LHCN-M2 (cell line): ENCODE measurements at regions not wholly inside any gene's neighbourhood (a gene's known extent, or its start where the extent isn't known, plus 50 kb on each side); places are given as distances from the start of the nearest gene placed in this dataset.
"Not testable (repeated sequence)": the region's sequence is repeated elsewhere in the genome, so short reads cannot be mapped to it uniquely, and the experiment has no call there.

Experiments used
- DNase-seq: peaks from one replicate; pipeline ENCODE4 v3.0.0-alpha.2; 2012; ENCODE audit warnings: low read depth

GRCh38 chr12:7591531-7591930, 74.2 kb downstream of the APOBEC1 start:
- DNase-seq, result no peak

GRCh38 chr12:7590085-7590484, 75.6 kb downstream of the APOBEC1 start:
- not testable (repeated sequence) for DNase-seq

DNA sequence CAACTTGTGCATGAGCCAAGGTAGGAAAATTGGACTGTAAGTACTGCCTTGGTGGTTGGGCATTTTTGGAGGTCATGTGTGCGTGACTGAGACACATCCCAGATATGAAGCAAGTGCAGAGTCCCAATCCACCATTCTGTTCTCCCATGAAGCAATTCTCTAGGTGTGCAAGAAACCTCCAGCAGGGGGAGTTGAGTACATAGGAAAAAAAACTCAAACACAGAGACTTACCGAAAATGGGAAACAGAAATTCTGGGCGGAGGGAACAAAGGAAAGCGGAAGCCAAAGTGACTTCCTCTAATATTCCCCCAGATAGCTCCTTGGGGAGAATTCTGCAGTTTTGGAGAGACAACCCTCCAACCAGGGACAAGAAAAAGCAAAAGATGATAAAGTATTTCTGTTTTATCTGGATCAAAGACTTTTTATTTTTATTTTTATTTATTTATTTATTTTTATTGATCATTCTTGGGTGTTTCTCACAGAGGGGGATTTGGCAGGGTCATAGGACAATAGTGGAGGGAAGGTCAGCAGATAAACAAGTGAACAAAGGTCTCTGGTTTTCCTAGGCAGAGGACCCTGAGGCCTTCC, 76.9 kb downstream of the APOBEC1 start:
- DNase-seq, result peak; percentile 58

GRCh38 chr12:7584137-7584536, 80.6 kb upstream of the CD163 start:
- peak; percentile 35 for DNase-seq

- no peak for DNase-seq
Measured at GRCh38 chr12:7583471-7583870, 79.9 kb upstream of the CD163 start.

DNA sequence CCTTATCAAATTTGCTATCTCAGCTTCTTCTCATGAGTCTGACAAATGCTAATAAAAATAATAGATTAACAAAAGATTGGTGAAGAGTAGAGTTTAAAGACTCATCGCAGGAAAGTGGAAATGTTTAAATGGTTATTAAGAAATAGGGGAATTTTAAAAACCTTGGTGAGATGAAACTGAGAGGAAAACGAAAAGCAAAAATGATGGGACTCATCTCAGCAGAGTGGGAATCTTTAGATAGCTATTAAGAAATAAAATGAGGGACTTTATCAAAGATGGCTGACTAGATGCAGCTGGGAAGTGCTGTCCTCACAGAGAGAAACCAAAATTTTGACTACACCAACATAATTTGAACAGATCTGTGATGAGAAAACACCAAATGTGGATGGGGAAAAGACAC, 79.2 kb upstream of the CD163 start:
- no peak for DNase-seq

DNA sequence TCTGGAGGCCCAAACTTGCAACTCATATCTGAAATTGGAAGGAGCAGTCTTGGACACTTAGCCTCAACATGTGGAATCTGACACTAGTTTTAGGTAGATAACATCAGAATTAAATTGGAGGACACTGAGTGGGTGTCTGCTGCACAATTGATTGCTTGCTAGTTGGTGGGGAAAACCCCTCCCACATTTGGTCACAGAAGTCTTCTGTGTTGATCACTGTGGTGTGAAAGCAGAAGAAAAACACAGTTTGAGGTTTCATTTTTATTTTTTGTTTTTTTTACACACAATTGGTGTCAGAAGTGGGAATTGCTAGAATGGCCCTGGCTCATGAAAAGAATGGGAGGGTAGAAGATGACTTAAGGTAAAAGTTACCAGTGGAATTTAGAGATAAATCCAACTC, 78.0 kb upstream of the CD163 start:
- DNase-seq, result no peak

DNA sequence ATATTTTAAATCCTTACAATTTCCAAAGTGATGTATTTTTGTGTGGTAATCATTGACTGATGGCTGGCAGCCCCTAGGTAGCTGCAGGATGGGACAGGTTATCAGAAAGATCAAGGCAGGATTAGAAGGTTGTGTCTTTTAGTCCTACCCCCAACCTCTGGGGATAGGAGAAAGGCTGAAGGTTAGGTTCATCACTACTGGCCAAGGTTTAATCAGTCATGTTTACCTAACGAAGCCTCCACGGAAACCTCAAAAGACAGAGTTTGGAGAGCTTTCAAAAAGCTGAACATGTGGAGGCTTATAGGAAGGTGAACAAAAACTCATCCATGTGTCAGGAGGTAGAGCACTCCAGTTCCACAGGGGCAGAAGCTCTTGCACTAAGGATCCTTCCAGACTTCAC, 77.5 kb upstream of the CD163 start:
- DNase-seq, result no peak

DNA sequence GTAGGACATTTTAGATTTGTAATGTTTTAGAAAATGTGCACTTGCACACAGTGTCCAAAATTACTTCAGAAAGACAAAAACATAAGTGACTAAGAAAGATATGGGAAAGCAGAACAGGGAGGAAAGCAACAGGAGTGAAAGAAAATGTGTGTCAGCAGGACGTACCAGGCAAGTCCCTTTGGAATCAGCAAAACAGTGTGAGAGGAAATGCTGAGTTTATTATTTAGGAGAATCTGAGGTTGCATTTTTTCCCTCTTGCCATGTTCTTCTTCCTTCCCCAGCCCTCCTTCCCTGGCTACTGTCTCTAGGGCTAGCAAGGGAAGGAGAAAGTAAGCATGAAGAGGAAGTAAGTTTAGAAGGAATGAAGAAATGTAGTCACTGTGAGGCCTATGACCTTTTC, 67.7 kb upstream of the CD163 start:
- DNase-seq, result no peak

DNA sequence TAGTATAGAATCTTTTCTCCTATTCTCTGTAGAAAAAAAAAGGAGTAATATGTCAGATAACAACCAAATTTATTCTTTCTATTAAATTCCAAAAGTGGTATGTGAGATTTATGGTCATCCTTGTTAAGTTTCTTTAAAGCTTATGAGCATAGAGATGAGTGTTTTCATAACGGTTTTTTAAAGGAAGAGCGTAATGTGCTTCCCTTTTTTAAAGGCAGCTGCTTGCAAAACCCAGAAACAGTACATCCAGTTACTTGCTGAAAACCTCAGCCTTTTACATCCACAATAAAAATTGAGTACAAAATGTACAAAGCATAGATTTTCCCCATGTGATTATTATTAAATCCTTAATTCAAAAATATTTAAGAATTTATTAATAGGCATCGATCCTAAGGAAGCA, 53.6 kb upstream of the CD163 start:
- DNase-seq, result peak; percentile 51

DNA sequence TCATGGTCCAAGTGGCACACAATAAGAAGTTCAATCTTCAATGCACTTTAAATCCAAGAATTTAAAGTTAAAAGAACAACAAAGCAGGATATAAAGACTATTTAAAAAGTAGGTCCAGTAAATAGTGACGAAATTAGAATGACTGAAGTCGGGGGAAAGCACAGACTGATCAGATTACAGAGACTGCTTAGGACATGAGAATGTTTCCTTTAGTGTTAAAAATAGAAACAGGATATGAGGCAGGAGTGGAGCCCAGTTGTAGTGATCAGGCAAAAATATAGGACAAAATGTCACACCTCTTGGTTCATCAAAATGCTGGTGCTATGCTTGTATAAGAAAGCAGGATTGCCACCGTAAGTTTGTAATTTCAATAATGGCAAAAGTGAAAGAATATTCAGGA, 52.2 kb upstream of the CD163 start:
- DNase-seq, result peak; percentile 80

DNA sequence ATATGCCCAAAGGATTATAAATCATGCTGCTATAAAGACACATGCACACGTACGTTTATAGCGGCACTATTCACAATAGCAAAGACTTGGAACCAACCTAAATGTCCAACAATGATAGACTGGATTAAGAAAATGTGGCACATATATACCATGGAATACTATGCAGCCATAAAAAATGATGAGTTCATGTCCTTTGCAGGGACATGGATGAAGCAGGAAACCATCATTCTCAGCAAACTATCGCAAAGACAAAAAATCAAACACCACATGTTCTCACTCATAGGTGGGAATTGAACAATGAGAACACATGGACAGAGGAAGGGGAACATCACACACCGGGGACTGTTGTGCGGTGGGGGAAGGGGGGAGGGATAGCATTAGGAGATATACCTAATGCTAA, 51.3 kb upstream of the CD163 start:
- not testable (repeated sequence) for DNase-seq
